ENCODE measurements at regions not wholly inside any gene's neighbourhood (a gene's known extent, or its start where the extent isn't known, plus 50 kb on each side); places are given as distances from the start of the nearest gene placed in this dataset.
A peak's percentile ranks its signal among the peaks of the same experiment; 100 is the strongest.

GRCh38 chr5:89086390-89087086 lies 203.6 kb upstream of the MEF2C start:
- H3K4me2 ChIP-seq (ENCODE audit: low read length): no peak overlapping the region
- no peak overlapping the region for H3K27ac ChIP-seq (ENCODE audit: low read depth, low read length)
- no peaks in the 10 kb centered on the region for H3K36me3 ChIP-seq (ENCODE audit: insufficient read depth, low read length)
- Mint-ChIP-seq H3K4me1 (ENCODE audit: low read depth, unreplicated experiment) (no peaks in the 10 kb centered on the region), H3K9me3 (ENCODE audit: unreplicated experiment) (no peaks in the 10 kb centered on the region), H3K27ac (ENCODE audit: unreplicated experiment) (no peak overlapping the region), H3K36me3 (ENCODE audit: low read depth, unreplicated experiment) (no peaks in the 10 kb centered on the region), H3K4me3 (ENCODE audit: unreplicated experiment) (no peak overlapping the region), H3K27me3 (ENCODE audit: low read depth, unreplicated experiment) (no peaks in the 10 kb centered on the region)
- H3K9me3 ChIP-seq (ENCODE audit: insufficient read depth, low read depth, low read length): no peaks in the 10 kb centered on the region
- H3K9ac ChIP-seq (ENCODE audit: low read length): no peak overlapping the region
- H2AFZ ChIP-seq (ENCODE audit: low read depth, low read length): no peak overlapping the region
- H3K4me1 ChIP-seq (ENCODE audit: insufficient read depth, low read length): no peaks in the 10 kb centered on the region
- H4K20me1 ChIP-seq (ENCODE audit: insufficient read depth, low read length): no peaks in the 10 kb centered on the region
- H3K79me2 ChIP-seq (ENCODE audit: insufficient read depth, low read length): no peaks in the 10 kb centered on the region
- no peak overlapping the region for H3K4me3 ChIP-seq (ENCODE audit: insufficient read depth, low read depth, low read length)
- DNase-seq (ENCODE audit: low read depth): no peak
- H3K27me3 ChIP-seq (ENCODE audit: insufficient read depth, low read length): no peaks in the 10 kb centered on the region
- no peak for TF ChIP-seq CTCF (IDR thresholded peaks at IDR 0.05; ENCODE audit: insufficient read depth, low read depth, low read length)
- TF ChIP-seq EZH2 (IDR thresholded peaks at IDR 0.05; ENCODE audit: insufficient read depth, low read length): no peak
- peak; percentile 37 for FAIRE-seq

GRCh38 chr5:89083791-89084190 lies 200.8 kb upstream of the MEF2C start:
- no peaks in the 10 kb centered on the region for H3K4me1 Mint-ChIP-seq (ENCODE audit: low read depth, unreplicated experiment)
- FAIRE-seq: no peak

More at GRCh38 chr5:89083791-89084190, 200.8 kb upstream of the MEF2C start:
- no peaks in the 10 kb centered on the region for H3K36me3 Mint-ChIP-seq (ENCODE audit: low read depth, unreplicated experiment)
- H3K4me3 Mint-ChIP-seq (ENCODE audit: unreplicated experiment): no peak overlapping the region
- no peak overlapping the region for H2AFZ ChIP-seq (ENCODE audit: low read depth, low read length)
- no peaks in the 10 kb centered on the region for H3K79me2 ChIP-seq (ENCODE audit: insufficient read depth, low read length)
- no peaks in the 10 kb centered on the region for H3K36me3 ChIP-seq (ENCODE audit: insufficient read depth, low read length)
- H3K4me2 ChIP-seq (ENCODE audit: low read length): no peak overlapping the region
- H3K27me3 ChIP-seq (ENCODE audit: insufficient read depth, low read length): no peaks in the 10 kb centered on the region
- no peaks in the 10 kb centered on the region for H3K9me3 Mint-ChIP-seq (ENCODE audit: unreplicated experiment)
- H3K27me3 Mint-ChIP-seq (ENCODE audit: low read depth, unreplicated experiment): no peaks in the 10 kb centered on the region
- H3K9me3 ChIP-seq (ENCODE audit: insufficient read depth, low read depth, low read length): no peaks in the 10 kb centered on the region
- no peak for TF ChIP-seq EZH2 (IDR thresholded peaks at IDR 0.05; ENCODE audit: insufficient read depth, low read length)
- TF ChIP-seq CTCF (IDR thresholded peaks at IDR 0.05; ENCODE audit: insufficient read depth, low read depth, low read length): no peak
- no peak overlapping the region for H3K27ac ChIP-seq (ENCODE audit: low read depth, low read length)
- no peaks in the 10 kb centered on the region for H3K4me1 ChIP-seq (ENCODE audit: insufficient read depth, low read length)
- peak overlapping the region; percentile 11 for H3K27ac Mint-ChIP-seq (ENCODE audit: unreplicated experiment)
- DNase-seq (ENCODE audit: low read depth): peak; percentile 47
- H3K9ac ChIP-seq (ENCODE audit: low read length): no peak overlapping the region
- no peak overlapping the region for H3K4me3 ChIP-seq (ENCODE audit: insufficient read depth, low read depth, low read length)
- H4K20me1 ChIP-seq (ENCODE audit: insufficient read depth, low read length): no peaks in the 10 kb centered on the region
